Activated CD8-positive, alpha-beta T cell treated with anti-CD3 and anti-CD28 coated beads for 36 hours (primary cell): ENCODE measurements at regions not wholly inside any gene's neighbourhood (a gene's known extent, or its start where the extent isn't known, plus 50 kb on each side); places are given as distances from the start of the nearest gene placed in this dataset.

Source experiments
- ATAC-seq: fragments of 200-7000 bp; cut with Tn5 transposase; one replicate; pipeline ENCODE4 v1.10.0; 2021; ENCODE audit warnings: mild to moderate bottlenecking, moderate library complexity
- CTCF ChIA-PET: fragments of 350-600 bp; sonication (Branson Sonifier 250); formaldehyde crosslinking; loops from one replicate; lab custom pipeline; 2021; ENCODE audit warnings: antibody characterized with exemption; lab: Charles Lee
- POLR2A ChIA-PET: fragments of 350-600 bp; sonication (Branson Sonifier 250); formaldehyde crosslinking; loops from one replicate; lab custom pipeline; 2021; ENCODE audit warnings: antibody characterized with exemption; lab: Charles Lee
- DNase-seq: peaks from one replicate; pipeline ENCODE4 v3.0.0-alpha.2; 2020
- H3K27ac Mint-ChIP-seq: one replicate; pipeline ENCODE4 v1.8.0; 2021; ENCODE audit warnings: mild to moderate bottlenecking, mixed read lengths
- H3K27me3 Mint-ChIP-seq: one replicate; pipeline ENCODE4 v1.8.0; 2021; ENCODE audit warnings: mixed read lengths
- H3K36me3 Mint-ChIP-seq: one replicate; pipeline ENCODE4 v1.8.0; 2021; ENCODE audit warnings: low read depth, mixed read lengths
- H3K4me1 Mint-ChIP-seq: one replicate; pipeline ENCODE4 v1.8.0; 2021; ENCODE audit warnings: low read depth, mixed read lengths
- H3K4me3 Mint-ChIP-seq: one replicate; pipeline ENCODE4 v1.8.0; 2021; ENCODE audit warnings: mild to moderate bottlenecking, moderate library complexity, mixed read lengths
- H3K9me3 Mint-ChIP-seq: one replicate; pipeline ENCODE4 v1.8.0; 2021; ENCODE audit warnings: mixed read lengths
- CTCF ChIP-seq: fragments of 200-600 bp; IDR thresholded peaks from one replicate; pipeline ENCODE4 v1.8.0; 2022; ENCODE audit warnings: antibody characterized with exemption, mild to moderate bottlenecking
- intact Hi-C: fragments of 100-400 bp; cut with micrococcal nuclease; formaldehyde crosslinking; loops from one replicate; pipeline ENCODE4 v1.10.0; 2022

GRCh38 chr15:70379938-70380883 lies 282.5 kb upstream of the TLE3 start:
- Mint-ChIP-seq H3K4me3 (no peak overlapping the region), H3K27ac (no peak overlapping the region), H3K36me3 (no peaks in the 10 kb centered on the region), H3K4me1 (no peaks in the 10 kb centered on the region), H3K27me3 (peaks cover 9% of the 10 kb centered on the region), H3K9me3 (peaks cover 4% of the 10 kb centered on the region)
- intact Hi-C loops: no loop called here
- CTCF ChIA-PET: interaction anchor here (2.4 kb wide), 1 partner anchor 10 kb away, joined by 6 read pairs; no protein-coding TSS in a partner anchor
- no peak for DNase-seq
- no peak for TF ChIP-seq CTCF
- no peak for ATAC-seq
- POLR2A ChIA-PET: no interaction called here

- ATAC-seq (no peak), DNase-seq (no peak)
- intact Hi-C loops: no loop called here
- Mint-ChIP-seq H3K27ac (no peak overlapping the region), H3K36me3 (no peaks in the 10 kb centered on the region), H3K27me3 (peaks cover 11% of the 10 kb centered on the region), H3K4me1 (no peaks in the 10 kb centered on the region), H3K4me3 (no peak overlapping the region), H3K9me3 (peaks cover 4% of the 10 kb centered on the region)
- TF ChIP-seq CTCF: no peak
- ChIA-PET CTCF (no interaction called here), POLR2A (no interaction called here)
Observed at GRCh38 chr15:70379134-70379533, 281.4 kb upstream of the TLE3 start.

- Mint-ChIP-seq H3K4me3 (no peak overlapping the region), H3K27ac (no peak overlapping the region), H3K9me3 (peaks cover 4% of the 10 kb centered on the region), H3K36me3 (no peaks in the 10 kb centered on the region), H3K4me1 (no peaks in the 10 kb centered on the region), H3K27me3 (peaks cover 11% of the 10 kb centered on the region)
- intact Hi-C loops: no loop called here
- ChIA-PET POLR2A (no interaction called here), CTCF (no interaction called here)
- no peak for ATAC-seq
- TF ChIP-seq CTCF: no peak
- no peak for DNase-seq
Observed at GRCh38 chr15:70378126-70379031, 280.7 kb upstream of the TLE3 start.

- H3K27me3 Mint-ChIP-seq: peaks cover 11% of the 10 kb centered on the region
- ChIA-PET CTCF (no interaction called here), POLR2A (no interaction called here)
- no peaks in the 10 kb centered on the region for H3K4me1 Mint-ChIP-seq
- H3K9me3 Mint-ChIP-seq: peaks cover 6% of the 10 kb centered on the region
- ATAC-seq (no peak), DNase-seq (no peak)
- H3K27ac Mint-ChIP-seq: no peak overlapping the region
- intact Hi-C loops: no loop called here
- no peak overlapping the region for H3K4me3 Mint-ChIP-seq
- no peak for TF ChIP-seq CTCF
- H3K36me3 Mint-ChIP-seq: no peaks in the 10 kb centered on the region
Observed at GRCh38 chr15:70376929-70377691, 279.4 kb upstream of the TLE3 start.
